ENCODE measurements at regions not wholly inside any gene's neighbourhood (a gene's known extent, or its start where the extent isn't known, plus 50 kb on each side); places are given as distances from the start of the nearest gene placed in this dataset.
"Not testable (repeated sequence)": the region's sequence is repeated elsewhere in the genome, so short reads cannot be mapped to it uniquely, and the experiment has no call there.

GRCh38 chr2:57276408-57276807, 770.2 kb upstream of the VRK2 start:
- H3K27ac ChIP-seq (ENCODE audit: low read length); H3K36me3 ChIP-seq (ENCODE audit: insufficient read depth, low read length); H4K20me1 ChIP-seq (ENCODE audit: insufficient read depth, low read depth, low read length); H3K9me2 ChIP-seq (replicated peaks; ENCODE audit: insufficient read depth, low read length); DNase-seq; H2AFZ ChIP-seq (ENCODE audit: low read length); H3K9ac ChIP-seq (ENCODE audit: low read length); H3K4me2 ChIP-seq (ENCODE audit: low read depth, low read length, poor library complexity, severe bottlenecking); H3K27me3 ChIP-seq (ENCODE audit: low read length); H3K4me3 ChIP-seq (ENCODE audit: low read length); H3K4me1 ChIP-seq (ENCODE audit: low read length); H3K9me3 ChIP-seq (ENCODE audit: low read length); H3K79me2 ChIP-seq (ENCODE audit: low read length): not testable (repeated sequence)

GRCh38 chr2:57278451-57278850, 768.2 kb upstream of the VRK2 start:
- DNase-seq: no peak
- Histone ChIP-seq H3K36me3 (ENCODE audit: insufficient read depth, low read length) (no peaks in the 10 kb centered on the region), H3K4me3 (ENCODE audit: low read length) (no peak overlapping the region), H3K4me2 (ENCODE audit: low read depth, low read length, poor library complexity, severe bottlenecking) (no peak overlapping the region), H3K79me2 (ENCODE audit: low read length) (no peaks in the 10 kb centered on the region), H3K9ac (ENCODE audit: low read length) (no peak overlapping the region), H3K27ac (ENCODE audit: low read length) (no peak overlapping the region), H4K20me1 (ENCODE audit: insufficient read depth, low read depth, low read length) (no peaks in the 10 kb centered on the region), H2AFZ (ENCODE audit: low read length) (no peak overlapping the region), H3K27me3 (ENCODE audit: low read length) (no peaks in the 10 kb centered on the region), H3K9me2 (replicated peaks; ENCODE audit: insufficient read depth, low read length) (no peaks in the 10 kb centered on the region), H3K9me3 (ENCODE audit: low read length) (peaks cover 10% of the 10 kb centered on the region), H3K4me1 (ENCODE audit: low read length) (no peaks in the 10 kb centered on the region)

- Histone ChIP-seq H3K36me3 (ENCODE audit: insufficient read depth, low read length) (no peaks in the 10 kb centered on the region), H3K9me2 (replicated peaks; ENCODE audit: insufficient read depth, low read length) (no peaks in the 10 kb centered on the region), H3K79me2 (ENCODE audit: low read length) (no peaks in the 10 kb centered on the region), H3K4me1 (ENCODE audit: low read length) (no peaks in the 10 kb centered on the region), H3K9ac (ENCODE audit: low read length) (no peak overlapping the region), H3K4me3 (ENCODE audit: low read length) (no peak overlapping the region), H4K20me1 (ENCODE audit: insufficient read depth, low read depth, low read length) (no peaks in the 10 kb centered on the region), H3K4me2 (ENCODE audit: low read depth, low read length, poor library complexity, severe bottlenecking) (no peak overlapping the region), H3K27me3 (ENCODE audit: low read length) (no peaks in the 10 kb centered on the region), H3K9me3 (ENCODE audit: low read length) (no peaks in the 10 kb centered on the region; the same call in 1 of the 2 replicates), H2AFZ (ENCODE audit: low read length) (no peak overlapping the region), H3K27ac (ENCODE audit: low read length) (no peak overlapping the region)
- DNase-seq: no peak
Observed at GRCh38 chr2:57291209-57291608, 755.4 kb upstream of the VRK2 start.

- no peak for DNase-seq
- no peak overlapping the region for H3K9ac ChIP-seq (ENCODE audit: low read length)
- no peak overlapping the region for H3K4me2 ChIP-seq (ENCODE audit: low read depth, low read length, poor library complexity, severe bottlenecking)
- no peaks in the 10 kb centered on the region for H3K79me2 ChIP-seq (ENCODE audit: low read length)
- no peaks in the 10 kb centered on the region for H3K4me1 ChIP-seq (ENCODE audit: low read length)
- no peaks in the 10 kb centered on the region for H3K27me3 ChIP-seq (ENCODE audit: low read length)
- H3K36me3 ChIP-seq (ENCODE audit: insufficient read depth, low read length): no peaks in the 10 kb centered on the region
- H3K9me2 ChIP-seq (replicated peaks; ENCODE audit: insufficient read depth, low read length): no peaks in the 10 kb centered on the region
- H3K9me3 ChIP-seq (ENCODE audit: low read length): 0 out of 2 replicates have a peak, but pooled peaks cover 6% of the 10 kb centered on the region
- no peak overlapping the region for H2AFZ ChIP-seq (ENCODE audit: low read length)
- no peak overlapping the region for H3K4me3 ChIP-seq (ENCODE audit: low read length)
- no peak overlapping the region for H3K27ac ChIP-seq (ENCODE audit: low read length)
- no peaks in the 10 kb centered on the region for H4K20me1 ChIP-seq (ENCODE audit: insufficient read depth, low read depth, low read length)
Observed at GRCh38 chr2:57296795-57297517, 749.6 kb upstream of the VRK2 start.

GRCh38 chr2:57313678-57314077, 732.9 kb upstream of the VRK2 start:
- Histone ChIP-seq H3K36me3 (ENCODE audit: insufficient read depth, low read length) (no peaks in the 10 kb centered on the region), H3K9ac (ENCODE audit: low read length) (no peak overlapping the region), H3K27ac (ENCODE audit: low read length) (no peak overlapping the region), H3K4me1 (ENCODE audit: low read length) (no peaks in the 10 kb centered on the region), H3K79me2 (ENCODE audit: low read length) (no peaks in the 10 kb centered on the region), H3K4me3 (ENCODE audit: low read length) (no peak overlapping the region), H3K4me2 (ENCODE audit: low read depth, low read length, poor library complexity, severe bottlenecking) (no peak overlapping the region), H4K20me1 (ENCODE audit: insufficient read depth, low read depth, low read length) (no peaks in the 10 kb centered on the region), H3K9me3 (ENCODE audit: low read length) (peaks cover 5% of the 10 kb centered on the region; the same call in 1 of the 2 replicates), H3K27me3 (ENCODE audit: low read length) (no peaks in the 10 kb centered on the region), H2AFZ (ENCODE audit: low read length) (no peak overlapping the region), H3K9me2 (replicated peaks; ENCODE audit: insufficient read depth, low read length) (no peaks in the 10 kb centered on the region)
- DNase-seq: no peak

GRCh38 chr2:57314682-57315081, 731.9 kb upstream of the VRK2 start:
- no peaks in the 10 kb centered on the region for H3K79me2 ChIP-seq (ENCODE audit: low read length)
- no peaks in the 10 kb centered on the region for H4K20me1 ChIP-seq (ENCODE audit: insufficient read depth, low read depth, low read length)
- no peaks in the 10 kb centered on the region for H3K4me1 ChIP-seq (ENCODE audit: low read length)
- H2AFZ ChIP-seq (ENCODE audit: low read length): no peak overlapping the region
- H3K9me3 ChIP-seq (ENCODE audit: low read length): peaks cover 10% of the 10 kb centered on the region; the same call in 1 of the 2 replicates
- no peaks in the 10 kb centered on the region for H3K27me3 ChIP-seq (ENCODE audit: low read length)
- H3K27ac ChIP-seq (ENCODE audit: low read length): no peak overlapping the region
- no peaks in the 10 kb centered on the region for H3K36me3 ChIP-seq (ENCODE audit: insufficient read depth, low read length)
- no peak overlapping the region for H3K4me3 ChIP-seq (ENCODE audit: low read length)
- no peak overlapping the region for H3K4me2 ChIP-seq (ENCODE audit: low read depth, low read length, poor library complexity, severe bottlenecking)
- no peak overlapping the region for H3K9ac ChIP-seq (ENCODE audit: low read length)
- no peaks in the 10 kb centered on the region for H3K9me2 ChIP-seq (replicated peaks; ENCODE audit: insufficient read depth, low read length)
- DNase-seq: no peak

GRCh38 chr2:57330447-57330846, 716.2 kb upstream of the VRK2 start:
- DNase-seq: no peak
- Histone ChIP-seq H3K9me2 (replicated peaks; ENCODE audit: insufficient read depth, low read length) (no peaks in the 10 kb centered on the region), H3K36me3 (ENCODE audit: insufficient read depth, low read length) (no peaks in the 10 kb centered on the region)

GRCh38 chr2:57333221-57333620, 713.4 kb upstream of the VRK2 start:
- Histone ChIP-seq H3K27me3 (ENCODE audit: low read length) (no peaks in the 10 kb centered on the region), H3K4me3 (ENCODE audit: low read length) (no peak overlapping the region), H3K36me3 (ENCODE audit: insufficient read depth, low read length) (no peaks in the 10 kb centered on the region), H3K9me3 (ENCODE audit: low read length) (peaks cover 3% of the 10 kb centered on the region; the same call in 1 of the 2 replicates), H3K4me2 (ENCODE audit: low read depth, low read length, poor library complexity, severe bottlenecking) (no peak overlapping the region), H2AFZ (ENCODE audit: low read length) (no peak overlapping the region), H4K20me1 (ENCODE audit: insufficient read depth, low read depth, low read length) (no peaks in the 10 kb centered on the region), H3K79me2 (ENCODE audit: low read length) (no peaks in the 10 kb centered on the region), H3K9ac (ENCODE audit: low read length) (no peak overlapping the region), H3K4me1 (ENCODE audit: low read length) (no peaks in the 10 kb centered on the region), H3K27ac (ENCODE audit: low read length) (no peak overlapping the region), H3K9me2 (replicated peaks; ENCODE audit: insufficient read depth, low read length) (no peaks in the 10 kb centered on the region)
- DNase-seq: no peak

More at GRCh38 chr2:57330447-57330846, 716.2 kb upstream of the VRK2 start:
- Histone ChIP-seq H3K79me2 (ENCODE audit: low read length) (no peaks in the 10 kb centered on the region), H3K4me2 (ENCODE audit: low read depth, low read length, poor library complexity, severe bottlenecking) (no peak overlapping the region), H3K4me3 (ENCODE audit: low read length) (no peak overlapping the region), H3K9me3 (ENCODE audit: low read length) (peaks cover 3% of the 10 kb centered on the region; the same call in 1 of the 2 replicates), H3K4me1 (ENCODE audit: low read length) (no peaks in the 10 kb centered on the region), H3K9ac (ENCODE audit: low read length) (no peak overlapping the region), H4K20me1 (ENCODE audit: insufficient read depth, low read depth, low read length) (no peaks in the 10 kb centered on the region), H3K27me3 (ENCODE audit: low read length) (no peaks in the 10 kb centered on the region), H2AFZ (ENCODE audit: low read length) (no peak overlapping the region), H3K27ac (ENCODE audit: low read length) (no peak overlapping the region)

All from Karpas-422 (cell line).